HG03095 (cell line): ENCODE measurements at regions not wholly inside any gene's neighbourhood (a gene's known extent, or its start where the extent isn't known, plus 50 kb on each side); places are given as distances from the start of the nearest gene placed in this dataset.
"Not testable (repeated sequence)": the region's sequence is repeated elsewhere in the genome, so short reads cannot be mapped to it uniquely, and the experiment has no call there.

Source experiments
- ATAC-seq: cut with Tn5 transposase; IDR thresholded peaks from one replicate; pipeline ENCODE4 v1.9.1; 2021; ENCODE audit warnings: moderate library complexity; ENCODE audit not compliant: unreplicated experiment

DNA sequence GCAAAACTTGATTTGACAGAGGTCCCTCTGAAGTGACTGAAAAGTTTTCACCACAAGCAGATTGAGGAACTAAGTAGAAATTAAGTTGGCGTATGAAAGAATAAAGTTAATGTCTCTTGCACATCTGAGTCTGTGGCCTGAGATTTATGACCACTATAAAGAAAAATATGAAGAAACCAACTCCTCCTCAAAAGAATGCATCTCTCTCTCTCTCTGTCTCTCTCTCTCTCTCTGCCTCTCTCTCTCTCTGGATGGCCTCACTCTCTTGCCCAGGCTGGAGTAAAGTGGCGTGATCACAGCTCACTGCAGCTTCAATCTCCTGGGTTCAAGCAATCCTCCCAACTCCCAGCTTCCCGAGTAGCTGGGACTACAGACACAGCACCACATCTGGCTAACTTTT is 55.2 kb downstream of the RPL22L1 start:
- ATAC-seq = no peak

DNA sequence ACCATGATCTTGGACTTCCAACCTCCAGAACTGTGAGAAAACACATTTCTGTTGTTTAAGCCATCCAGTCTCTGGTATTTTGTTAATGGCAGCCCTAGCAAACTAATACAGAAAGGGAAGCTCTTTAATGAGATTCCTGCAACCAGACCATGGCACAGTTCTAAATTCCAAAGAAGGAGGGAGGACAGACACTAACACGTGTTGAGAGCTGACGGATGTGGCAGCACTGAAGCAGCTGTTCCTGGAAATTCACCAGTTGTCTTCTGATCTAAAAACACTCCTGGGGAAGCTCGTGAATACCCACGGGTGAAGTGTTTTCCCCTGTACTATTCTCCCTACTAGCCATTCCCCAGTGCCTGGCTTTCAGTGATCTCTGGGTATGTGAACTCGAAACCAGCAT is 56.7 kb downstream of the RPL22L1 start:
- no peak for ATAC-seq

DNA sequence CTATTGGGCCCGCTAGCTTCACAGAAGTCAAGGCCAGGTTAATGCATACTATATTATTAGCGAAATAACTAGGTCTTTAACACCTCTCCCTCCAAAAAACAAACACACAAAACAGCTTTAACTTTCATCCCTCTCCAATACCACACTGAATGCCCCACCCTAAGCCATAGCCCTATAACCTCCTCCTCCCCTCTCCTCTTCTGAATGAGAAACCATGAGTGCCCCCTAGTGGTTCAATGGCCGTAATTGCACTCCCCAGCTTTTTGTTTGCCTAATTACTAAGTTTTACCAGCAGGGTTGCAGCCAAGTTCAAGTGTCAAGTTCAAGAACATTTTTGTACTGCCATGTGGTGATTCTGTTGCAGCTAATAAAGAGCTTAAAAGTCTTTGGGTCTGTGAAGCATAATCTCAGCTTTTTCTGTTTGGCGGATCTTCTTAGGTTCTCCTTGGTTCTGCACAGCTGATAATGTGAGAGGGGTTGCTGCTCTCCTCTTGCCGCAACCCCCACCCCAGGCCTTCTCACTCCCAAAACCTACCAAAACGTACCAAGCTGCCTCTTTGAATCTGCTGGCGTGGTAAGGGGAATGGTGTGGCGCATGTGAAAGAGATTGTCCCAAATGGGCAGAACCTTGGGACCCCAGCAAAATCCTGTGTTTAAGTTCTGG is 57.9 kb downstream of the RPL22L1 start:
- ATAC-seq = peak; percentile 72

DNA sequence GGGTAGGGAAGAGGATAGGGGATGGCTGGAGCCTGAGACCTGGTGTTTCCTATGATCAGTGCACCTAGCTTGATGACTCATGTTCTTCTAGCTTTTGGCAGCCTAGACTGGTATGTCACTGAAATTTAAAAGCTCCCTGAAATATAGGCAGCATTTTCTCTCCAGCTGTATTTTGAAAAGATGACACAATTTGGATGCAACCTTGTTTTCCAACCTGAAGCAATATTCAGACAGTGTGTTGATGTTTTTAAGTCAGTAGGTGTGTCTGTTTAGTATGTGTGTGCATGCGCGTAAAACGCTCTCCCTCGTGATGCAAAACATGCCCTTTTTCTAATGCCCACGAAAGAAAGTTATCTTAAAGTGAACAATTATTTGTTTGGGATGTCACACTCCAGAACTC is 58.5 kb downstream of the RPL22L1 start:
- ATAC-seq = no peak

DNA sequence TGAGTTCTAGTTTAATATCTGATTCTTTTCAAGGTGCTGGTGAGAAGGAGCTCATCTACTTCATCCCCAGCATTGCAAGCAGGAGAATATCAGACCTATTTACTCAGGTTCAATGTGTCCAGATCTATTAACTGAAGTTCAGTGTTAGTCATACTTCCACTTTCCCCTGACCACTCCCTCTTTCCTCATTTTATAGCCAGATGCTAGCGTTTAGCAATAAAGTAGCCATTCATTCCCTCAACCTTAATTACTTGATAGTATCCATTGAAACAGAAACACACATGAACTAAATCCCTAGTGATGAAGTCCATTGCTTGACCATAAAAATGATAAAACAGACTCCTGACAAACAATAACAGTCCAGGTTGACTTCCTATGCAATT is 60.0 kb downstream of the RPL22L1 start:
- no peak for ATAC-seq

DNA sequence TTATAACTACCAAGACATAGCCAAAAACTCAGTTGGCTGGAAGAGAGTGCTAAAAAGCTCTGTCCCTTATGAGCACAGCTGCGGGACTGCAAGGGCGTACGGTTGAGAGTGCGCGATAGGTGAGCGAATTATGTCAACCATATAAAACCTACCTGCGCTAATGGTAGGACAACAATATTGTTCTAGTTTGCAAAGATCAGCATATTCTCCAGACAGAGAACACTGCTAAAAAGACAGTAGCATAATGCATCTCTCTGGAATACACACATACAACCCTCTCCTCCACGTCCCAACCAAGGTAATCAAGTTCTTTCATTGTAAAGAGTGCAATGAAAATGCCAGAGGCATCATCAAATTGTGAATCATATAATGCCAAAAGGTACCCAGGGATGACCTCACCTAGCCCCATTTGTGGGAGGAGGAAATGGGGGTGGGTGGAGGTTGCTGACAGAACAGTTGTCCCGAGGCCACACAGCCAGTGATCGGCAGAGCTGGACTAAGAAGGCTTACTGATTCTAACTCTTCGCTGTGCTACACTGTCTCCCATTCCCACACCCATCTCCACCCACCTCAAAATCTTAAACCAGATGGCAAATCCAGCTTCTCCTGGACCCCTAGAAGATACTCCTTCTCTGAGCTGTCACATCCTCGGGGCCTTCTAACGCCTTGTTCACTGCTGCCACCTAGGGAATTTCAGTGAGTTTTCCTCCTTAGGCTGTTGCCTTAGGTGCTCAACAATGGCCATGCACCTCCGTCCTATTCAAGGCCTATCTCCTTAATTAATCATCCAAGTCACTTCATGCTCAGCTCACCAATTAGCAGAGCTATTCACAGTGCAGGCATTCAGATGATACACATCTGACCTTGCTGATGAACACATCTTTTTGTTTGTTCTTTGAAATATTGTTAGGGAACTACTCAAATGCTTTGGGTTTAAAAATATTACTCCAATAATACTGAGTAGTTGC is 60.7 kb downstream of the RPL22L1 start:
- ATAC-seq = no peak

DNA sequence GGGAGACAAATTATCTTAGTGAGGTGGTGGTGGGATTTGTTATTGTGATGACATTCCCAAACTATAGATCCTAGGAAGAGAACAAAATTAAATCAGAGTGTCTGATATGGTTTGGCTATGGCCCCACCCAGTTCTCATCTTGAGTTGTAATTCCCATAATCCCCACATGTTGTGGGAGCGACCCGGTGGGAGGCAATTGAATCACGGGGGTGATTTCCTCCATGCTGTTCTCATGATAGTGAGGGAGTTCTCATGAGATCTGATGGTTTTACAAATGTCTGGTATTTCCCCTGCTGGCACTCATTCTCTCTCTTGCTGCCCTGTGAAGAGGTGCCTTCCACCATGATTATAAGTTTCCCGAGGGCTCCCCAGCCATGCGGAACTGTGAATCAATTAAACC is 62.0 kb downstream of the RPL22L1 start:
- ATAC-seq = no peak

DNA sequence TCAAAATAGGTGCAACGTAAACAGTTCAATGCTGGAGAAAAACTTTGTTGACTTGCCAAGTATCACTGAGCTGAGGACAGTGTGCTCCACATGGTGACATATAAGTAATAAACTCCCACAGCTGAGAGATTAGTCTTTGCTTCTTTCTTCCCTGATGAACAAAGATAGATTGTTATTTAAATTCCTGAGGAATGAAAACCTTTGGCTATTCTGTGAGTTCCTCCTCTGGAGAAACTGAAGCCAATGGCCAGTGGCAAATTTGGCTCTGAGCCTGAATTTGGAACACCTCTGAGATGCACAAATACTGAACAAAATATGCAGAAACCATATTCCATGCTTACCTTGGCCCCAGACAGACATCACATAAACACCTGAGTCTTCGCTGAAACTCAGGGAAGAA is 63.3 kb downstream of the RPL22L1 start:
- ATAC-seq = no peak

DNA sequence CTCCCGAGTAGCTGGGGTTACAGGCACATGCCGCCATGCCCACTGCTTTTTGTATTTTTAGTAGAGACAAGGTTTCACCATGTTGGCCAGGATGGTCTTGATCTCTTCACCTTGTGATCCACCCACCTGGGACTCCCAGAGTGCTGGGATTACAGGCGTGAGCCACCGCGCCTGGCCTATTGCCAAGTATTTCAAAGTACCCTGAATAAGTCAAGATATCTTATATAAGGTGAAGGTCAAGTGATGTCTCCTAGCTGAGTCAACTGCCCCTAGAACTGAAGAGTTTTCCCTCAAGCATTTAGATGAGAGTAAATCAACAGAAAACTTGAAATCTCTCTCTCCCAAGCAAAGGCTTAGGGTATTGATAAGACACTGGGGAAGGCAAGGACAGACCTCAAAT is 63.9 kb downstream of the RPL22L1 start:
- no peak for ATAC-seq

DNA sequence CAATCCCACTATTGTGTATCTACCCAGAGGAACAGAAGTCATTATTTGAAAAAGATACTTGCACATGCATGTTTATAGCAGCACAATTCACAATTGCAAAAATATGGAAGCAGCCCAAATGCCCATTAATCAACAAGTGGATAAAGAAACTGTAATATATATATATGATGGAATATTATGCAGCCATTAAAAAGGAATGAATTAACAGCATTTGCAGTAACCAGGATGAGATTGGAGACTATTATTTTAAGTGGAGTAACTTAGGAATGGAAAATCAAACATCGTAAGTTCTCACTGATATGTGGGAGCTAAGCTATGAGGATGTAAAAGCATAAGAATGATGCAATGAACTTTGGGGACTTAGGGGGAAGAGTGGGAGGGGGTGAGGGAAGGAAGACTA is 64.7 kb downstream of the RPL22L1 start:
- ATAC-seq = not testable (repeated sequence)

DNA sequence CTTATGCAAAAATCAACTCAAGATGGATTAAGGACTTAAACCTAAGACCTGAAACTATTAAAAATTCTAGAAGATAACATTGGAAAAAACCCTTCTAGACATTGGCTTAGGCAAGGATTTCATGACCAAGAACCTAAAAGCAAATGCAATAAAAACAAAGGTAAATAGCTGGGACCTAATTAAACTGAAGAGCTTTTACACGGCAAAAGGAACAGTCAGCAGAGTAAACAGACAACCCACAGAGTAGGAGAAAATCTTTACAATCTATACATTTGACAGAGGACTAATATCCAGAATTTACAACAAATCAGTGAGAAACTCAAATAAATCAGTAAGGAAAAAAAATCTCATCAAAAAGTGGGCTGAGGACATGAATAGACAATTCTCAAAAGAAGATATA is 65.4 kb downstream of the RPL22L1 start:
- not testable (repeated sequence) for ATAC-seq

DNA sequence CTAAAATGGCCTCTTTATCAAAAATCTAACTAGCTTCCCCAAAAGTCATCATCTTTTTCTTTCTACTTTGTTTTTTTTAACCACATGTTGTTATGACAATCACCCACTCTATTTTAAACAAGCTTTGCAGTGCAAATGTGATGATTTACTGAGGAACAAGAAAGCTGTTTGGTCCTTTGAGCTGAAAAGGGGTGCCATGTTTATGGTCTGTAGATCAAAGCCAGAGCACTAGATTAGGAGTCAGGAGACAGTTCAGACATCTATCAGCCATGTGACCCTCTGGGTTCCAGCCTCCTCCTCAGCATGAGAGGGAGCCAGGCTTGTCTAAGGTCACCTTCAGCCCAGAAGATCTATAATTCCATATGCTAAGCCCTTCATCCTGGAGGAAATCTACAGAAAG is 65.9 kb downstream of the RPL22L1 start:
- ATAC-seq = no peak

DNA sequence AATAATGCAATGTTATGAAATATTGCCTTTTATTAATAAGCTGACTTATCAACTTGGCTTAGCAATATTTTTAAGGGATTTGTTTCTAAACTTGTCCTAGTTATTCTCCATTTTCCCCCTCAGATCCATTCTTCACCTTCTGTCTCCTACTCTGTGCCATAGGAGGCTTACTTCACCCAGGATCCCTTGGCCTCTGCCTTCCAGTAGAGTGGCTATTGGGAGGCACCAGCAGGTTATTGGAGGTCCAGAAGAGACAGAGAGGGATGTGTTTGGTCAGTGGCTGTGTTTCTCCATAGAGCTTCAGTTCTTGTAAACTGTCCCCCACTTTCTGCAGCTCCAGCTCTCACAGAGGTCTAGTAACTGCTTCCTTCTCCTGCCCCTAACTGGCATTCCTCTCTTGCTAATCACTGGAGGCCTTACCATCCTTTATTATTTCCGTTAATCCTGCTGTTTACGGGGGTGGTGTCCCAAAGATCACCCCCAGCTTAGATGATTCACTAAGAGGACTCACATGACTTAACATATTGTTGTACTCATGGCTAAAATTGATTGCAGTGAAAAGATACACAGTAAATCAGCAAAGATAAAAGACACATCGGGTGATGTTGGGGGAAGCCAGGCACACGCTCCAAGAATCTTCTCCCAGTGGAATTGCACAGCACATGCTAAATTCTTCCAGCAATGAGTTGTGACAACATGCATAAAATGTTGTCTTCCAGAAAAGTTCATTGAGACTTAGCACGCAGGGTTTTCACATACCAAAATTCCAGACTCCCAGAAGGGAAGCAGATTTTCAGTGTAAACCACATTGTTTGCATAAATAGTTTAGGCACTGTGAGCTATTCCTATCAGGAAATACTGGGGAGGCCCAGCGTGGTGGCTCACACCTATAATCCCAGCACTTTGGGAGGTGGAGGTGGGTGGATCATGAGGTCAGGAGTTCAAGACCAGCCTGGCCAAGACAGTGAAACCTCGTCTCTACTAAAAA is 67.5 kb downstream of the RPL22L1 start:
- no peak for ATAC-seq

DNA sequence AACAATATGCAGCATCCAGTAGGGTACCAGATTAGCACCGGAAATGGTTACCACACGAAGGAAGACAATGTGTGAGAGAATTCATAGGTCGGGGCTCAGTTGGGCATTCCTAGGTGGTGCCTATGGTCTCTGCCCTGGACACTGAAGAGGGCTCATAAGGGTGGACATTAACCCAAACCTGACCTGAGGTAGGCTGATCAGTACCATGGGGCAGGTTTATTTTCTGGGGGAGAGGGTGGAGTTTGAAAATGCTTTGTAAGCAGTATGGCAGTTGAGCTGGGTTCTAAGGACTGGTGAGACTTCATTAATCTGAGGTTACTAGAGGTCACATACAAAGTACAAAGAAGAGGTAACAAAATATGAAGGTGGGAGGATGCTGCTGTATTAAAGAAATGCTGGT is 68.4 kb downstream of the RPL22L1 start:
- ATAC-seq = no peak

DNA sequence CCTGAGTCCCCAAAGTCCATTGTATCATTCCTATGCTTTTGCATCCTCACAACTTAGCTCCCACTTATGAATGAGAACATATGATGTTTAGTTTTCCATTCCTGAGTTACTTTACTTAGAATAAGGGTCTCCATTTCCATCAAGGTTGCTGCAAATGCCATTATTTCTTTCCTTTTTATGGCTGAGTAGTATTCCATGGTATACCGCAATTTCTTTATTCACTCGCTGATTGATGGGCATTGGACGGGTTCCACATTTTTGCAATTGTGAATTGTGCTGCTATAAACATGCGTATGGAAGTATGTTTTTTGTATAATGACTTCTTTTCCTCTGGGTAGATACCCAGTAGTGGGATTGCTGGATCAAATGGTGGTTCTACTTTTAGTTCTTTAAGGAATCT is 69.7 kb downstream of the RPL22L1 start:
- ATAC-seq = not testable (repeated sequence)

DNA sequence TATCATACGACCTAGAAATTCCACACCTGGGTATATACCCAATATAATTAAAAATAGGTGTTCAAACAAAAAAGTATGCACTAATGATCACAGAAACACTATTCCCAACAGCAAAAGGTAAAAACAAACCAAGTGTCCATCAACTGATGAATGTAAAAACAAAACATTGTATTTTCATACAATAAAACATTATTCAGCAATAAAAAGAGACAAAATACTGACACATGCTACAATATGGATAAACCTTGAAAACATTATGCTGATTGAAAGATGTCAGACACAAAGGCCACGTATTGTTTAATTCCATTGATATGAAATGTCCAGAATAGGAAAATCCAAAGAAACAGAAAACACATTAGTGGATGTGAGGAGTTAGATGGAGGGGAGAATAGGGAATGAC is 71.0 kb downstream of the RPL22L1 start:
- no peak for ATAC-seq

DNA sequence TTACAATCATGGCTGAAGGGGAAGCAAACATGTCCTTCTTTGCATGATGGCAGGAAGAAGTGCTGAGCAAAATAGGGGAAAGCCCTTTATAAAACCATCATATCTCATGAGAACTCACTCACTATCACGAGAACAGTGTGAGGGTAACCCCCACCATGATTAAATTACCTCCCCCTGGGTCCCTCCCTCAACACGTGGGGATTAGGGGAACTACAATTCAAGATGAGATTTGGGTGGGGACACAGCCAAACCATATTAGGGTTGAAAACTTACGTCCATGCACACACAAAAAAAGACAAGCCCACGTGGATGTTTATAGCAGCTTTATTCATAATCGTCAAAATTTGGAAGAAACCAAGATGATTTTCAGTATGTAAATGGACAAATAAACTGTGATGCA is 72.3 kb downstream of the RPL22L1 start:
- no peak for ATAC-seq

DNA sequence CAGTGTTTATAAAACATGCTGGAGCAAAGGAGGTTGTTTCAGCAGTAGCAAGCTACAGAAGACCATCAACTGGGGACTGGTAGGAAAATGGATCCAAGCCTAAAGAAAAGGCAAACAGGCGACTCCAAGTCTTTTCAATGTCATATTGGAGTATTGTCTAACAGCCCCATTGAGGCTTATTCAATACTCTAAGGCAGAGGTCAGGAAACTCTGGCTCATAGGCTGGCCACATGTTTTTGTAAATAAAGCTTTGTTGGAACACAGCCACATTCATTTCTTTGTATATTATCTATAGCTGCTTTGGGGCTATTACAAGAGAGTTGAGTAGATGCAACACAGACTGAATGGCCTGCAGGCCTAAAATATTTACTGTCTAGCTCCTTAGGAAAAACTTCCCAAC is 77.5 kb downstream of the RPL22L1 start:
- ATAC-seq = no peak

DNA sequence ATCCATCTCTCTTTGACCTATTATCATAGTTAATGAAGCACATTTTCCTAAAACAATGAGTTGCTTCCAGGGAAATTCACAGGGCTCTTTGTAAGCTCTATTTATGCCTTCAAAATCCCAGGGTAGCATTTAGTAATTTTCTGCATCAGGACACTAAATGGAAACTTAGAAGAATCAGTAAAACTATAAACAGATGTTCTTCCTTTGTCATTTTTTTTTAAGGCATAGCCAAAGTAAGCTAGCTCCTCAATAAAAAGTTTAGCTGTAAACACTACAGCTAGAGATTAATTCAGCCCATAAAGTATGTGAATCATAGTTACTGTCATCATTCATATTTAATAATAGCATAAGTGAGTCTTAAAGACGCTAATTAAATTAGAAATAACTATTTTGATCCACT is 79.3 kb downstream of the RPL22L1 start:
- ATAC-seq = no peak

DNA sequence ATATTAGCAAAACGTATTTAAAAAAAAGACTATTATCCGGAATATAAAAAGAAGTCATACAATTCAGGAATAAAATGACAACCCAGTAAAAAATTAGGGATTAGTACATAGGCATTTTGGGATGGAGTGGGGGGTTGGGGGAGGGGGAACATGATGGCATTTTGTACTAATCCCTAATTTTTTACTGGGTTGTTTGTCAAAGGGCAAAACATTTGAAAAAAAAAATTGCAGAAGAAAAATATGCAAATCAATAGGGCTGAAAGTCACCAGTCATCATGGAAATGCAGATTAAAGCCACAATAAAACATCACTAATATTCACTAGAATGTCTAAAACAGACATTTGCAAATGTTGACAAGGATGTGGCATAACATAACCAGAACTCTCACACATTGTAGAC is 82.5 kb downstream of the RPL22L1 start:
- no peak for ATAC-seq

DNA sequence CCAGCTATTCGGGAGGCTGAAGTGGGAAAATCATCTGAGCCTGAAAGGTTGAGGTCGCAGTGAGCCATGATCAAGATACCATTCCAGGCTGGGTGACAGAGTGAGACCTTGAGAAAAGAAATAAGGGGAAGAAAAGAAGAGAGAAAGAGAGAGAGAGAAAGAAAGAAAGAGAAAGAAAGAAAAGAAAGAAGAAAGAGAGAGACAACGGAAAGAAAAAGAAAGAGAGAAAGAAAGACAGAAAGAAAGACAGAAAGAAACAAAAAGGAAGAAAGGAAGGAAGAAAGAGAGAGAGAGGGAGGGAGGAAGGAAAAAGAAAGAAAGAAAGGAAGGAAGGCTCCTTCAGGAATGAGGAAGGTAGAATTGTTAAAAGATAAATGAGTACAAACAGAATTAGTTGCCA is 84.5 kb downstream of the RPL22L1 start:
- no peak for ATAC-seq
